GM23338 (cell line): ENCODE measurements at regions not wholly inside any gene's neighbourhood (a gene's known extent, or its start where the extent isn't known, plus 50 kb on each side); places are given as distances from the start of the nearest gene placed in this dataset.

ENCODE experiments used
- ATAC-seq: fragments of 200-7000 bp; cut with Tn5 transposase; 3 replicates; pipeline ENCODE4 v1.9.1; 2020
- DNase-seq: peaks from one replicate; pipeline ENCODE4 v3.0.0-alpha.2; 2015; ENCODE audit warnings: low spot score
- H2AFZ ChIP-seq: fragments of 200-600 bp; sonication (generic); 2 replicates; pipeline ENCODE4 v1.8.0; 2016; ENCODE audit warnings: antibody characterized with exemption, mild to moderate bottlenecking, moderate library complexity
- H3F3A ChIP-seq: fragments of 200-600 bp; sonication (generic); replicated peaks from 2 replicates; pipeline ENCODE4 v1.8.0; 2017; ENCODE audit warnings: antibody characterized with exemption, mixed run types, low read depth
- H3K27ac ChIP-seq: fragments of 200-600 bp; sonication (generic); 2 replicates; pipeline ENCODE4 v1.6.1; 2016; ENCODE audit warnings: low read depth
- H3K27me3 ChIP-seq: fragments of 200-600 bp; sonication (generic); 2 replicates; pipeline ENCODE4 v1.8.0; 2016; ENCODE audit warnings: mild to moderate bottlenecking, mixed run types, moderate library complexity; ENCODE audit not compliant: insufficient read depth
- H3K36me3 ChIP-seq: fragments of 200-600 bp; sonication (generic); 2 replicates; pipeline ENCODE4 v1.8.0; 2016; ENCODE audit warnings: mild to moderate bottlenecking; ENCODE audit not compliant: insufficient read depth
- H3K4me1 ChIP-seq: fragments of 200-600 bp; sonication (generic); 2 replicates; pipeline ENCODE4 v1.8.0; 2016; ENCODE audit warnings: mild to moderate bottlenecking, moderate library complexity; ENCODE audit not compliant: insufficient read depth
- H3K4me2 ChIP-seq: fragments of 200-600 bp; sonication (generic); 2 replicates; pipeline ENCODE4 v1.7.1; 2017; ENCODE audit warnings: mixed run types
- H3K4me3 ChIP-seq: fragments of 200-600 bp; sonication (generic); 2 replicates; pipeline ENCODE4 v1.6.1; 2016; ENCODE audit warnings: mixed run types
- H3K79me2 ChIP-seq: fragments of 200-600 bp; sonication (generic); replicated peaks from 2 replicates; pipeline ENCODE4 v1.8.0; 2017; ENCODE audit warnings: mild to moderate bottlenecking; ENCODE audit not compliant: insufficient read depth
- H3K9me2 ChIP-seq: fragments of 200-600 bp; sonication (generic); 2 replicates; pipeline ENCODE4 v1.8.0; 2017; ENCODE audit not compliant: insufficient read depth
- H4K20me1 ChIP-seq: fragments of 200-600 bp; sonication (generic); replicated peaks from 2 replicates; pipeline ENCODE4 v1.8.0; 2017; ENCODE audit warnings: mild to moderate bottlenecking; ENCODE audit not compliant: insufficient read depth
- H3K27ac Mint-ChIP-seq: 2 replicates; pipeline ENCODE4 v1.8.0; 2020; ENCODE audit warnings: inconsistent platforms, mild to moderate bottlenecking, moderate library complexity, mixed read lengths
- H3K27me3 Mint-ChIP-seq: 3 replicates; pipeline ENCODE4 v1.8.0; 2022; ENCODE audit warnings: low read depth, mild to moderate bottlenecking, moderate library complexity, mixed read lengths, inconsistent platforms; ENCODE audit not compliant: insufficient read depth, poor library complexity
- H3K36me3 Mint-ChIP-seq: 3 replicates; pipeline ENCODE4 v1.8.0; 2021; ENCODE audit warnings: low read depth, mild to moderate bottlenecking, inconsistent platforms, moderate library complexity, mixed read lengths
- H3K4me1 Mint-ChIP-seq: 3 replicates; pipeline ENCODE4 v1.8.0; 2020; ENCODE audit warnings: mild to moderate bottlenecking, inconsistent platforms, mixed read lengths
- H3K4me3 Mint-ChIP-seq: 3 replicates; pipeline ENCODE4 v1.8.0; 2021; ENCODE audit warnings: moderate library complexity, mild to moderate bottlenecking, inconsistent platforms, mixed read lengths
- H3K9me3 Mint-ChIP-seq: 3 replicates; pipeline ENCODE4 v1.8.0; 2020; ENCODE audit warnings: moderate library complexity, mild to moderate bottlenecking, inconsistent platforms, mixed read lengths
- CREB1 ChIP-seq: fragments of 250-450 bp; sonication (Bioruptor Pico); IDR thresholded peaks from 2 replicates; pipeline ENCODE4 v1.5.0; 2020; ENCODE audit warnings: low read depth, mild to moderate bottlenecking, moderate library complexity
- CTCF ChIP-seq, 2 experiments: fragments of 200-600 bp in 1 of 2; sonication (generic) in 1 of 2; conservative IDR thresholded peaks; 2 replicates each; pipeline versions ENCODE4 v1.5.1 to v1.6.1; 2016 to 2017; ENCODE audit warnings: antibody characterized with exemption in 2 of 2, low read depth in 2 of 2, mild to moderate bottlenecking in 2 of 2, moderate library complexity in 1 of 2
- EZH2 ChIP-seq: fragments of 200-600 bp; sonication (generic); IDR thresholded peaks from one replicate; pipeline ENCODE4 v1.8.0; 2017; ENCODE audit warnings: antibody characterized with exemption, mild to moderate bottlenecking, low read depth; ENCODE audit not compliant: unreplicated experiment
- EZH2phosphoT487 ChIP-seq: fragments of 200-600 bp; sonication (generic); IDR thresholded peaks from one replicate; pipeline ENCODE4 v1.8.1; 2018; ENCODE audit warnings: antibody characterized with exemption; ENCODE audit not compliant: unreplicated experiment
- JUNB ChIP-seq: IDR thresholded peaks from one replicate; pipeline ENCODE4 v1.6.1; 2016; ENCODE audit warnings: antibody characterized with exemption; ENCODE audit not compliant: unreplicated experiment
- NANOG ChIP-seq: IDR thresholded peaks from 2 replicates; pipeline ENCODE4 v1.6.1; 2016; ENCODE audit warnings: antibody characterized with exemption, borderline replicate concordance
- POLR2AphosphoS5 ChIP-seq: IDR thresholded peaks from 2 replicates; pipeline ENCODE4 v1.6.1; 2016; ENCODE audit warnings: antibody characterized with exemption, low read depth
- STAT1 ChIP-seq: IDR thresholded peaks from one replicate; pipeline ENCODE4 v1.6.1; 2016; ENCODE audit warnings: antibody characterized with exemption; ENCODE audit not compliant: unreplicated experiment
- ZNF114 ChIP-seq: fragments of 250-450 bp; sonication (Bioruptor Pico); IDR thresholded peaks from 2 replicates; pipeline ENCODE4 v1.5.0; 2020; ENCODE audit warnings: mild to moderate bottlenecking, moderate library complexity
- TF ChIP-seq, protein P1 (sequence below): IDR thresholded peaks from one replicate; pipeline ENCODE4 v1.6.1; 2018; ENCODE audit warnings: antibody characterized with exemption; ENCODE audit not compliant: unreplicated experiment
- TF ChIP-seq, protein P2 (sequence below): IDR thresholded peaks from 2 replicates; pipeline ENCODE4 v1.6.1; 2016; ENCODE audit warnings: antibody characterized with exemption

- no peaks in the 10 kb centered on the region for H3K9me3 Mint-ChIP-seq
Observed at GRCh38 chr5:39829441-39829840, 404.7 kb upstream of the DAB2 start.

DNA sequence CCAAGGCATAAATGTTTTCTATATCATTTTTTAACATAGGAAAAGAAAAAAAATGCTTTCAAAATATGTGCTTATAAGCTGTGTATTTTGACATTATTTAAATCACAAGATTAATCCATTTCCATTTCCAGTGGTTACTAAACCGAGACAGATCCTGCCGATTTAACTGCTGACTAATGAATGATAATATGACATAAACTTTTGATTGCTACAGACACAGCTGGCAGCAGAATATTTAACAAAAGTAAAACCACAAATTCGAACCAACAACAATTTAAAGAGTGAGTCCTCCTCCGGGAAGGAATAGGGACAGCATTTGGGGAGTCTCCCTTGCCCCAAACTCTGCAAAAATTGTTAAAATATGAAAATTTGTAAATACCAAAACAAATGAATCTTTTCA lies 401.3 kb upstream of the DAB2 start:
- Histone ChIP-seq H3K4me3 (no peak overlapping the region), H3K4me1 (no peaks in the 10 kb centered on the region), H3K4me2 (no peak overlapping the region), H2AFZ (no peak overlapping the region), H4K20me1 (no peaks in the 10 kb centered on the region), H3K36me3 (no peaks in the 10 kb centered on the region), H3K27me3 (no peaks in the 10 kb centered on the region), H3F3A (no peaks in the 10 kb centered on the region), H3K9me2 (no peaks in the 10 kb centered on the region), H3K27ac (no peak overlapping the region), H3K79me2 (no peaks in the 10 kb centered on the region)
- no peak for ATAC-seq
- no peak for DNase-seq
- Mint-ChIP-seq H3K27ac (no peak overlapping the region), H3K4me1 (no peaks in the 10 kb centered on the region), H3K36me3 (no peaks in the 10 kb centered on the region), H3K4me3 (no peak overlapping the region), H3K9me3 (no peaks in the 10 kb centered on the region), H3K27me3 (peaks cover 1% of the 10 kb centered on the region)
- TF ChIP-seq NANOG = no peak
- no peak for TF ChIP-seq STAT1
- TF ChIP-seq, protein P1, sequence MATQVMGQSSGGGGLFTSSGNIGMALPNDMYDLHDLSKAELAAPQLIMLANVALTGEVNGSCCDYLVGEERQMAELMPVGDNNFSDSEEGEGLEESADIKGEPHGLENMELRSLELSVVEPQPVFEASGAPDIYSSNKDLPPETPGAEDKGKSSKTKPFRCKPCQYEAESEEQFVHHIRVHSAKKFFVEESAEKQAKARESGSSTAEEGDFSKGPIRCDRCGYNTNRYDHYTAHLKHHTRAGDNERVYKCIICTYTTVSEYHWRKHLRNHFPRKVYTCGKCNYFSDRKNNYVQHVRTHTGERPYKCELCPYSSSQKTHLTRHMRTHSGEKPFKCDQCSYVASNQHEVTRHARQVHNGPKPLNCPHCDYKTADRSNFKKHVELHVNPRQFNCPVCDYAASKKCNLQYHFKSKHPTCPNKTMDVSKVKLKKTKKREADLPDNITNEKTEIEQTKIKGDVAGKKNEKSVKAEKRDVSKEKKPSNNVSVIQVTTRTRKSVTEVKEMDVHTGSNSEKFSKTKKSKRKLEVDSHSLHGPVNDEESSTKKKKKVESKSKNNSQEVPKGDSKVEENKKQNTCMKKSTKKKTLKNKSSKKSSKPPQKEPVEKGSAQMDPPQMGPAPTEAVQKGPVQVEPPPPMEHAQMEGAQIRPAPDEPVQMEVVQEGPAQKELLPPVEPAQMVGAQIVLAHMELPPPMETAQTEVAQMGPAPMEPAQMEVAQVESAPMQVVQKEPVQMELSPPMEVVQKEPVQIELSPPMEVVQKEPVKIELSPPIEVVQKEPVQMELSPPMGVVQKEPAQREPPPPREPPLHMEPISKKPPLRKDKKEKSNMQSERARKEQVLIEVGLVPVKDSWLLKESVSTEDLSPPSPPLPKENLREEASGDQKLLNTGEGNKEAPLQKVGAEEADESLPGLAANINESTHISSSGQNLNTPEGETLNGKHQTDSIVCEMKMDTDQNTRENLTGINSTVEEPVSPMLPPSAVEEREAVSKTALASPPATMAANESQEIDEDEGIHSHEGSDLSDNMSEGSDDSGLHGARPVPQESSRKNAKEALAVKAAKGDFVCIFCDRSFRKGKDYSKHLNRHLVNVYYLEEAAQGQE = no peak
- no peak for TF ChIP-seq CTCF (conservative IDR thresholded peaks at IDR 0.05; ENCODE audit: low read depth in 2 of 2)
- TF ChIP-seq, protein P2, sequence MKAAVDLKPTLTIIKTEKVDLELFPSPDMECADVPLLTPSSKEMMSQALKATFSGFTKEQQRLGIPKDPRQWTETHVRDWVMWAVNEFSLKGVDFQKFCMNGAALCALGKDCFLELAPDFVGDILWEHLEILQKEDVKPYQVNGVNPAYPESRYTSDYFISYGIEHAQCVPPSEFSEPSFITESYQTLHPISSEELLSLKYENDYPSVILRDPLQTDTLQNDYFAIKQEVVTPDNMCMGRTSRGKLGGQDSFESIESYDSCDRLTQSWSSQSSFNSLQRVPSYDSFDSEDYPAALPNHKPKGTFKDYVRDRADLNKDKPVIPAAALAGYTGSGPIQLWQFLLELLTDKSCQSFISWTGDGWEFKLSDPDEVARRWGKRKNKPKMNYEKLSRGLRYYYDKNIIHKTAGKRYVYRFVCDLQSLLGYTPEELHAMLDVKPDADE = no peak
- TF ChIP-seq EZH2 = no peak
- no peak for TF ChIP-seq EZH2phosphoT487
- no peak for TF ChIP-seq POLR2AphosphoS5
- no peak for TF ChIP-seq CREB1

More at GRCh38 chr5:39829441-39829840, 404.7 kb upstream of the DAB2 start:
- Histone ChIP-seq H4K20me1 (no peaks in the 10 kb centered on the region), H3K27me3 (no peaks in the 10 kb centered on the region), H3K9me2 (no peaks in the 10 kb centered on the region), H3K79me2 (no peaks in the 10 kb centered on the region), H3K27ac (no peak overlapping the region), H3K4me3 (no peak overlapping the region), H3F3A (no peaks in the 10 kb centered on the region), H3K4me1 (no peaks in the 10 kb centered on the region), H3K4me2 (no peak overlapping the region), H3K36me3 (no peaks in the 10 kb centered on the region), H2AFZ (no peak overlapping the region)
- Mint-ChIP-seq H3K4me1 (no peaks in the 10 kb centered on the region), H3K36me3 (no peaks in the 10 kb centered on the region), H3K27ac (no peak overlapping the region), H3K27me3 (peaks cover 1% of the 10 kb centered on the region), H3K4me3 (no peak overlapping the region)
- no peak for DNase-seq
- TF ChIP-seq POLR2AphosphoS5 = no peak
- TF ChIP-seq, protein P2 = no peak
- TF ChIP-seq JUNB = no peak
- no peak for TF ChIP-seq ZNF114
- TF ChIP-seq, protein P1 = no peak
- no peak for TF ChIP-seq NANOG
- ATAC-seq = no peak
